ENCODE measurements at regions not wholly inside any gene's neighbourhood (a gene's known extent, or its start where the extent isn't known, plus 50 kb on each side); places are given as distances from the start of the nearest gene placed in this dataset.

- no peak for TF ChIP-seq EZH2 (IDR thresholded peaks at IDR 0.05; ENCODE audit: borderline replicate concordance, low read depth, low read length, severe bottlenecking)
- no peak for TF ChIP-seq POLR2A (IDR thresholded peaks at IDR 0.05; ENCODE audit: low read depth, low read length)
- TF ChIP-seq GATA2 (IDR thresholded peaks at IDR 0.05; ENCODE audit: insufficient read depth, insufficient read length, low read depth, low read length), result no peak
- TF ChIP-seq MAX (IDR thresholded peaks at IDR 0.05; ENCODE audit: insufficient read depth, insufficient read length), result no peak
- TF ChIP-seq POLR2AphosphoS5 (IDR thresholded peaks at IDR 0.05; ENCODE audit: insufficient read depth, low read depth, low read length), result no peak
- no peak for TF ChIP-seq CTCF (IDR thresholded peaks at IDR 0.05; ENCODE audit: extremely low read depth in 1 of 2, insufficient read depth in 1 of 2, low read depth in 1 of 2, low read length in 2 of 2)
- TF ChIP-seq MYC (IDR thresholded peaks at IDR 0.05; ENCODE audit: low read depth, low read length), result no peak
- TF ChIP-seq FOS (IDR thresholded peaks at IDR 0.05; ENCODE audit: borderline replicate concordance, insufficient read depth, low read length), result no peak
- TF ChIP-seq JUN (IDR thresholded peaks at IDR 0.05; ENCODE audit: borderline replicate concordance, insufficient read depth, insufficient read length, low read depth), result no peak
- Histone ChIP-seq H3K27me3 (ENCODE audit: control insufficient read depth in 2 of 2, insufficient read depth in 2 of 2, low read length in 2 of 2) (no peaks in the 10 kb centered on the region), H3K4me3 (replicated peaks in 1 of 3; ENCODE audit: insufficient read depth in 1 of 3, low read depth in 1 of 3, low read length in 3 of 3) (no peak overlapping the region), H3K36me3 (ENCODE audit: control insufficient read depth in 2 of 2, extremely low read depth in 1 of 2, insufficient read depth in 2 of 2, low read length in 2 of 2) (no peaks in the 10 kb centered on the region), H4K20me1 (replicated peaks; ENCODE audit: control insufficient read depth, extremely low read depth, insufficient read depth, low read length) (no peaks in the 10 kb centered on the region), H3K79me2 (ENCODE audit: control insufficient read depth, insufficient read depth, low read length) (no peaks in the 10 kb centered on the region), H3K9me1 (replicated peaks; ENCODE audit: control insufficient read depth, extremely low read depth, insufficient read depth, low read length) (no peaks in the 10 kb centered on the region), H3K4me1 (ENCODE audit: control insufficient read depth, extremely low read depth, insufficient read depth, low read length) (no peaks in the 10 kb centered on the region), H3K9ac (replicated peaks; ENCODE audit: extremely low read depth, insufficient read depth, low read length) (no peak overlapping the region), H3K9me3 (replicated peaks; ENCODE audit: control insufficient read depth, insufficient read depth, low read length) (peaks cover 2% of the 10 kb centered on the region), H3K27ac (ENCODE audit: insufficient read depth, low read depth, low read length) (no peak overlapping the region), H2AFZ (ENCODE audit: low read depth, low read length) (no peak overlapping the region), H3K4me2 (ENCODE audit: insufficient read depth, low read length) (no peak overlapping the region)
- FAIRE-seq (no peak), DNase-seq (ENCODE audit: low read depth, low spot score) (no peak)
- POLR2A ChIA-PET, result no interaction called here
- dilution Hi-C loops (cut with MboI; ENCODE audit: extremely low pct_ligation_motif_present, low sequenced_read_pairs) (no loop called here), intact Hi-C loops (cut with micrococcal nuclease) (no loop called here)
- no TSS peak for BruUV-seq (replicated peaks)
- CTCF ChIA-PET, result no interaction called here
Measured at GRCh38 chr10:24086296-24087086, 122.4 kb upstream of the KIAA1217 start.
